HCT116 (cell line): ENCODE measurements at regions not wholly inside any gene's neighbourhood (a gene's known extent, or its start where the extent isn't known, plus 50 kb on each side); places are given as distances from the start of the nearest gene placed in this dataset.

ENCODE experiments used
- CTCF ChIP-seq, 3 experiments: fragments of 200-600 bp in 1 of 3; sonication (generic) in 1 of 3; IDR thresholded peaks in 2 of 3; conservative IDR thresholded peaks in 1 of 3; 2 replicates each; pipeline ENCODE4 v1.5.1; 2012 to 2017; ENCODE audit warnings: low read depth in 2 of 3, low read length in 2 of 3, antibody characterized with exemption in 1 of 3, borderline replicate concordance in 1 of 3, control low read depth in 1 of 3, mild to moderate bottlenecking in 1 of 3, mixed read lengths in 1 of 3, mixed run types in 1 of 3, moderate library complexity in 1 of 3; ENCODE audit not compliant: insufficient read depth in 1 of 3
- EZH2 ChIP-seq: fragments of 200-600 bp; sonication (generic); IDR thresholded peaks from 2 replicates; pipeline ENCODE4 v1.6.1; 2017; ENCODE audit warnings: antibody characterized with exemption, mixed run types
- MAX ChIP-seq: IDR thresholded peaks from 2 replicates; pipeline ENCODE4 v1.6.1; 2012
- POLR2A ChIP-seq: IDR thresholded peaks from 2 replicates; pipeline ENCODE4 v1.7.0; 2011; ENCODE audit warnings: borderline replicate concordance; ENCODE audit not compliant: insufficient read depth, insufficient read length; ENCODE audit errors: extremely low read depth
- POLR2AphosphoS5 ChIP-seq: IDR thresholded peaks from 2 replicates; pipeline ENCODE4 v1.6.1; 2011; ENCODE audit warnings: mild to moderate bottlenecking, low read depth, low read length, moderate library complexity
- REST ChIP-seq: IDR thresholded peaks from 2 replicates; pipeline ENCODE4 v1.6.1; 2012; ENCODE audit warnings: low read depth
- TCF7L2 ChIP-seq: IDR thresholded peaks from 2 replicates; pipeline ENCODE4 v1.7.0; 2011; ENCODE audit warnings: borderline replicate concordance, inconsistent platforms; ENCODE audit not compliant: insufficient read depth, insufficient read length; ENCODE audit errors: extremely low read depth
- YY1 ChIP-seq: IDR thresholded peaks from 2 replicates; pipeline ENCODE4 v1.6.1; 2011; ENCODE audit warnings: low read length, low read depth, moderate library complexity, mild to moderate bottlenecking; ENCODE audit not compliant: insufficient replicate concordance; ENCODE audit errors: extremely low read depth

GRCh38 chrX:68992821-68993397 is 164.1 kb downstream of the EFNB1 start:
- TF ChIP-seq CTCF (IDR thresholded peaks at IDR 0.05 in 2 of 3, conservative IDR thresholded peaks at IDR 0.05 in 1 of 3; ENCODE audit: borderline replicate concordance in 1 of 3, insufficient read depth in 1 of 3, low read depth in 2 of 3, low read length in 2 of 3) (no peak), POLR2A (no peak), POLR2AphosphoS5 (no peak), MAX (no peak), REST (no peak), YY1 (no peak), EZH2 (no peak), TCF7L2 (no peak)
